WTC11 (cell line): ENCODE measurements at regions not wholly inside any gene's neighbourhood (a gene's known extent, or its start where the extent isn't known, plus 50 kb on each side); places are given as distances from the start of the nearest gene placed in this dataset.

Experiments used
- ATAC-seq: fragments of 200-7000 bp; cut with Tn5 transposase; 2 replicates; pipeline ENCODE4 v1.10.0; 2021; ENCODE audit warnings: mild to moderate bottlenecking, moderate library complexity
- CTCF ChIA-PET: fragments of 300-600 bp; sonication (Branson Sonifier 250); formaldehyde crosslinking; loops from one replicate; lab custom pipeline; 2021; ENCODE audit warnings: antibody characterized with exemption; lab: Charles Lee
- POLR2A ChIA-PET: fragments of 350-600 bp; sonication (Branson Sonifier 250); formaldehyde crosslinking; loops from one replicate; lab custom pipeline; 2021; ENCODE audit warnings: antibody characterized with exemption; lab: Charles Lee
- DNase-seq: peaks from one replicate; pipeline ENCODE4 v3.0.0; 2021; ENCODE audit warnings: low spot score
- H3K27ac Mint-ChIP-seq: 2 replicates; pipeline ENCODE4 v1.8.0; 2021; ENCODE audit warnings: mixed read lengths
- H3K27me3 Mint-ChIP-seq: 2 replicates; pipeline ENCODE4 v1.8.0; 2021; ENCODE audit warnings: low read depth, mild to moderate bottlenecking, moderate library complexity, mixed read lengths
- H3K36me3 Mint-ChIP-seq: 2 replicates; pipeline ENCODE4 v1.8.0; 2021; ENCODE audit warnings: mixed read lengths
- H3K4me1 Mint-ChIP-seq: 2 replicates; pipeline ENCODE4 v1.8.0; 2022; ENCODE audit warnings: mixed read lengths
- H3K4me3 Mint-ChIP-seq: 2 replicates; pipeline ENCODE4 v1.8.0; 2021; ENCODE audit warnings: mild to moderate bottlenecking, moderate library complexity, mixed read lengths
- H3K9me3 Mint-ChIP-seq: 2 replicates; pipeline ENCODE4 v1.8.0; 2021; ENCODE audit warnings: mixed read lengths
- E2F5 ChIP-seq: sonication (generic); formaldehyde crosslinking; IDR thresholded peaks from 2 replicates; pipeline ENCODE4 v1.8.1; 2022; ENCODE audit warnings: mild to moderate bottlenecking, moderate library complexity, missing genetic modification reagents
- HMGA2 ChIP-seq: fragments of 250-450 bp; sonication (Bioruptor Pico); IDR thresholded peaks from 2 replicates; pipeline ENCODE4 v1.4.0; 2021; ENCODE audit warnings: mild to moderate bottlenecking, moderate library complexity
- JUN ChIP-seq: sonication (generic); formaldehyde crosslinking; IDR thresholded peaks from 2 replicates; pipeline ENCODE4 v1.8.0; 2023; ENCODE audit warnings: mild to moderate bottlenecking, missing genetic modification reagents
- NFATC4 ChIP-seq: fragments of 250-450 bp; sonication (Bioruptor Pico); IDR thresholded peaks from 2 replicates; pipeline ENCODE4 v1.9.0; 2021; ENCODE audit warnings: mild to moderate bottlenecking
- NR2C2 ChIP-seq: sonication (generic); formaldehyde crosslinking; IDR thresholded peaks from 2 replicates; pipeline ENCODE4 v1.8.0; 2022; ENCODE audit warnings: mild to moderate bottlenecking, missing genetic modification reagents
- NR3C1 ChIP-seq: sonication (generic); formaldehyde crosslinking; conservative IDR thresholded peaks from 2 replicates; pipeline ENCODE4 v1.8.1; 2023; ENCODE audit warnings: low read depth, mild to moderate bottlenecking, missing genetic modification reagents
- PRDM15 ChIP-seq: sonication (generic); formaldehyde crosslinking; IDR thresholded peaks from 2 replicates; pipeline ENCODE4 v1.8.0; 2022; ENCODE audit warnings: missing genetic modification reagents
- TCF7 ChIP-seq: sonication (generic); formaldehyde crosslinking; IDR thresholded peaks from 2 replicates; pipeline ENCODE4 v1.8.0; 2022; ENCODE audit warnings: mild to moderate bottlenecking, low read depth, missing genetic modification reagents, moderate library complexity
- TEAD1 ChIP-seq: sonication (generic); formaldehyde crosslinking; IDR thresholded peaks from 2 replicates; pipeline ENCODE4 v1.8.0; 2022; ENCODE audit warnings: mild to moderate bottlenecking, missing genetic modification reagents
- TEAD4 ChIP-seq: sonication (generic); formaldehyde crosslinking; IDR thresholded peaks from 2 replicates; pipeline ENCODE4 v1.8.0; 2022; ENCODE audit warnings: mild to moderate bottlenecking, missing genetic modification reagents
- ZNF263 ChIP-seq: sonication (generic); formaldehyde crosslinking; IDR thresholded peaks from 2 replicates; pipeline ENCODE4 v1.8.1; 2022; ENCODE audit warnings: low read depth, mild to moderate bottlenecking, moderate library complexity, missing genetic modification reagents
- ZNF317 ChIP-seq: sonication (generic); formaldehyde crosslinking; IDR thresholded peaks from 2 replicates; pipeline ENCODE4 v1.8.1; 2023; ENCODE audit warnings: low read depth, mild to moderate bottlenecking, moderate library complexity, missing genetic modification reagents, borderline replicate concordance
- ZNF396 ChIP-seq: fragments of 250-450 bp; sonication (Bioruptor Pico); IDR thresholded peaks from 2 replicates; pipeline ENCODE4 v1.8.0; 2021; ENCODE audit warnings: mild to moderate bottlenecking, moderate library complexity, borderline replicate concordance
- ZNF671 ChIP-seq: fragments of 250-450 bp; sonication (Bioruptor Pico); IDR thresholded peaks from 2 replicates; pipeline ENCODE4 v1.8.0; 2021; ENCODE audit warnings: mild to moderate bottlenecking
- TF ChIP-seq, protein P1 (sequence below): fragments of 250-450 bp; sonication (Bioruptor Pico); IDR thresholded peaks from 2 replicates; pipeline ENCODE4 v1.9.0; 2021; ENCODE audit warnings: moderate library complexity, mild to moderate bottlenecking, inconsistent platforms, borderline replicate concordance
- TF ChIP-seq, protein P2 (sequence below): sonication (generic); formaldehyde crosslinking; IDR thresholded peaks from 2 replicates; pipeline ENCODE4 v1.8.0; 2023; ENCODE audit warnings: mild to moderate bottlenecking, missing genetic modification reagents

DNA sequence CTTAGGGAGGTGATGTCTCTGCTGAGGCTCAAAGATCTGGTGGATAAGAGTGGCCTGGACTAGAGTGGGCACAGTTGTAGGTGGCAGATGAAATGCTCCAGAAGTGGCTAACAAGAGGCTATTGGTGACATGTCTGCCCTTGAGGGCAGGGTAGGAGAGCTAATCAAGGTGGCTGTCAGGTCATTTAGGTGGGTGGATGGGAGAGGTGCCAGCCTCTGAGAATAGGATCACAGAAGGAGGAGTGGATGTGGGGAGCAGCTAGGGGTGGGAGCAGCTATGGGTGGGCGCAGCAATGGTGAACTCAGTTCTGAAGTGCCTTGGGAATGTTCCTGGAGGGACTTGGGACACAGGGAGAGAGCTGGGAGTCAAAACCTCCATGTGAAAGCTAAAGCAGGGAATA is 142.0 kb upstream of the GRIK3 start:
- no peaks in the 10 kb centered on the region for H3K36me3 Mint-ChIP-seq
- ChIA-PET POLR2A (no interaction called here), CTCF (interaction anchor here (0.9 to 1.8 kb wide), 4 partner anchors 79 to 149 kb away, joined by 3 to 7 read pairs (median 4); no protein-coding TSS in a partner anchor)
- peaks cover 14% of the 10 kb centered on the region for H3K4me1 Mint-ChIP-seq
- no peak overlapping the region for H3K27ac Mint-ChIP-seq
- no peaks in the 10 kb centered on the region for H3K9me3 Mint-ChIP-seq
- DNase-seq (no peak), ATAC-seq (no peak)
- no peak overlapping the region for H3K4me3 Mint-ChIP-seq
- TF ChIP-seq NR3C1 (CRISPR knock-in tag) (no peak), PRDM15 (CRISPR knock-in tag) (no peak), TCF7 (no peak), ZNF317 (CRISPR knock-in tag) (no peak), NR2C2 (CRISPR knock-in tag) (no peak)
- TF ChIP-seq, protein P1, sequence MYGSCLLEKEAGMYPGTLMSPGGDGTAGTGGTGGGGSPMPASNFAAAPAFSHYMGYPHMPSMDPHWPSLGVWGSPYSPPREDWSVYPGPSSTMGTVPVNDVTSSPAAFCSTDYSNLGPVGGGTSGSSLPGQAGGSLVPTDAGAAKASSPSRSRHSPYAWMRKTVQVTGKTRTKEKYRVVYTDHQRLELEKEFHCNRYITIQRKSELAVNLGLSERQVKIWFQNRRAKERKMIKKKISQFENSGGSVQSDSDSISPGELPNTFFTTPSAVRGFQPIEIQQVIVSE (CRISPR knock-in tag): no peak
- peaks cover 4% of the 10 kb centered on the region; the same call in 1 of the 2 replicates for H3K27me3 Mint-ChIP-seq

GRCh38 chr1:37177230-37177864 is 143.0 kb upstream of the GRIK3 start:
- Mint-ChIP-seq H3K36me3 (0 out of 2 replicates have a peak, but pooled peaks cover under 1% of the 10 kb centered on the region), H3K4me1 (peaks cover 20% of the 10 kb centered on the region), H3K4me3 (no peak overlapping the region), H3K27ac (no peak overlapping the region), H3K27me3 (peaks cover 4% of the 10 kb centered on the region; the same call in 1 of the 2 replicates), H3K9me3 (peaks cover 2% of the 10 kb centered on the region)
- DNase-seq (peak; percentile 69), ATAC-seq (peak; percentile 90)
- ChIA-PET CTCF (interaction anchor here (0.6 to 2.0 kb wide), 16 partner anchors 9 to 531 kb away, joined by 3 to 7 read pairs (median 3); no protein-coding TSS in a partner anchor), POLR2A (interaction anchor here (0.6 kb wide), 1 partner anchor 240 kb away, joined by 3 read pairs; no protein-coding TSS in a partner anchor)
- no peak for TF ChIP-seq JUN
- TF ChIP-seq ZNF263 (CRISPR knock-in tag): no peak
- no peak for TF ChIP-seq ZNF671 (CRISPR knock-in tag)
- TF ChIP-seq TEAD4: no peak
- TF ChIP-seq E2F5 (CRISPR knock-in tag): no peak
- TF ChIP-seq, protein P2, sequence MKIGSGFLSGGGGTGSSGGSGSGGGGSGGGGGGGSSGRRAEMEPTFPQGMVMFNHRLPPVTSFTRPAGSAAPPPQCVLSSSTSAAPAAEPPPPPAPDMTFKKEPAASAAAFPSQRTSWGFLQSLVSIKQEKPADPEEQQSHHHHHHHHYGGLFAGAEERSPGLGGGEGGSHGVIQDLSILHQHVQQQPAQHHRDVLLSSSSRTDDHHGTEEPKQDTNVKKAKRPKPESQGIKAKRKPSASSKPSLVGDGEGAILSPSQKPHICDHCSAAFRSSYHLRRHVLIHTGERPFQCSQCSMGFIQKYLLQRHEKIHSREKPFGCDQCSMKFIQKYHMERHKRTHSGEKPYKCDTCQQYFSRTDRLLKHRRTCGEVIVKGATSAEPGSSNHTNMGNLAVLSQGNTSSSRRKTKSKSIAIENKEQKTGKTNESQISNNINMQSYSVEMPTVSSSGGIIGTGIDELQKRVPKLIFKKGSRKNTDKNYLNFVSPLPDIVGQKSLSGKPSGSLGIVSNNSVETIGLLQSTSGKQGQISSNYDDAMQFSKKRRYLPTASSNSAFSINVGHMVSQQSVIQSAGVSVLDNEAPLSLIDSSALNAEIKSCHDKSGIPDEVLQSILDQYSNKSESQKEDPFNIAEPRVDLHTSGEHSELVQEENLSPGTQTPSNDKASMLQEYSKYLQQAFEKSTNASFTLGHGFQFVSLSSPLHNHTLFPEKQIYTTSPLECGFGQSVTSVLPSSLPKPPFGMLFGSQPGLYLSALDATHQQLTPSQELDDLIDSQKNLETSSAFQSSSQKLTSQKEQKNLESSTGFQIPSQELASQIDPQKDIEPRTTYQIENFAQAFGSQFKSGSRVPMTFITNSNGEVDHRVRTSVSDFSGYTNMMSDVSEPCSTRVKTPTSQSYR (CRISPR knock-in tag): no peak
- no peak for TF ChIP-seq TEAD1 (CRISPR knock-in tag)
- TF ChIP-seq HMGA2 (CRISPR knock-in tag): no peak
- TF ChIP-seq ZNF396: no peak
- no peak for TF ChIP-seq NFATC4 (CRISPR knock-in tag)
